GM12878 (cell line): ENCODE measurements at regions not wholly inside any gene's neighbourhood (a gene's known extent, or its start where the extent isn't known, plus 50 kb on each side); places are given as distances from the start of the nearest gene placed in this dataset.

Experiments
- CTCF ChIP-seq, 3 experiments: IDR thresholded peaks in 2 of 3; conservative IDR thresholded peaks in 1 of 3; 2 replicates each; pipeline ENCODE4 v1.5.1; 2011; ENCODE audit warnings: low read depth in 3 of 3, low read length in 3 of 3, mild to moderate bottlenecking in 3 of 3, control low read depth in 2 of 3, moderate library complexity in 2 of 3, inconsistent platforms in 1 of 3, mixed read lengths in 1 of 3; ENCODE audit not compliant: control insufficient read depth in 2 of 3, insufficient read depth in 1 of 3; ENCODE audit errors: extremely low read depth in 1 of 3
- EGR1 ChIP-seq, 2 experiments: IDR thresholded peaks; 1 replicate in 1 of 2; 2 replicates in 1 of 2; pipeline ENCODE4 v1.6.1; 2011 to 2012; ENCODE audit warnings: low read depth in 2 of 2, low read length in 2 of 2, borderline replicate concordance in 1 of 2, mild to moderate bottlenecking in 1 of 2, moderate library complexity in 1 of 2
- GABPA ChIP-seq: IDR thresholded peaks from 2 replicates; pipeline ENCODE4 v1.6.1; 2014; ENCODE audit warnings: antibody characterized with exemption, low read depth, mild to moderate bottlenecking, inconsistent platforms
- HDGF ChIP-seq: fragments of 450-650 bp; IDR thresholded peaks from 2 replicates; pipeline ENCODE4 v1.6.1; 2016; ENCODE audit warnings: antibody characterized with exemption
- MYC ChIP-seq: IDR thresholded peaks from 2 replicates; pipeline ENCODE4 v1.6.1; 2011; ENCODE audit warnings: mild to moderate bottlenecking, low read length, moderate library complexity, inconsistent platforms; ENCODE audit not compliant: insufficient read depth, insufficient replicate concordance, insufficient read length, severe bottlenecking
- PAX8 ChIP-seq: fragments of 450-650 bp; IDR thresholded peaks from 2 replicates; pipeline ENCODE4 v1.6.1; 2017; ENCODE audit warnings: mild to moderate bottlenecking, moderate library complexity
- POLR2A ChIP-seq: IDR thresholded peaks from 2 replicates; pipeline ENCODE4 v1.6.1; 2011; ENCODE audit warnings: low read depth, mild to moderate bottlenecking, low read length
- REST ChIP-seq: IDR thresholded peaks from 2 replicates; pipeline ENCODE4 v1.6.1; 2012; ENCODE audit warnings: mild to moderate bottlenecking, low read depth, low read length
- SREBF2 ChIP-seq: IDR thresholded peaks from 2 replicates; pipeline ENCODE4 v1.6.1; 2012; ENCODE audit warnings: mild to moderate bottlenecking, low read length

GRCh38 chr22:48332438-48333322 is 1495.0 kb downstream of the BRD1 start:
- no peak for TF ChIP-seq HDGF
- no peak for TF ChIP-seq PAX8
- no peak for TF ChIP-seq SREBF2
- TF ChIP-seq POLR2A: no peak
- TF ChIP-seq CTCF (IDR thresholded peaks at IDR 0.05 in 2 of 3, conservative IDR thresholded peaks at IDR 0.05 in 1 of 3; ENCODE audit: control insufficient read depth in 2 of 3, extremely low read depth in 1 of 3, insufficient read depth in 1 of 3, low read depth in 3 of 3, low read length in 3 of 3): no peak
- no peak for TF ChIP-seq GABPA
- TF ChIP-seq REST: no peak
- no peak for TF ChIP-seq MYC
- no peak for TF ChIP-seq EGR1 (IDR thresholded peaks at IDR 0.05; ENCODE audit: borderline replicate concordance in 1 of 2, low read depth in 2 of 2, low read length in 2 of 2)
